ENCODE measurements at regions not wholly inside any gene's neighbourhood (a gene's known extent, or its start where the extent isn't known, plus 50 kb on each side); places are given as distances from the start of the nearest gene placed in this dataset.

- TF ChIP-seq POLR2A (IDR thresholded peaks at IDR 0.05; ENCODE audit: low read depth, low read length) = no peak
- no peak for TF ChIP-seq POLR2AphosphoS5 (IDR thresholded peaks at IDR 0.05; ENCODE audit: low read depth, low read length)
- TF ChIP-seq PAX5 (IDR thresholded peaks at IDR 0.05; ENCODE audit: insufficient read depth, low read length, severe bottlenecking) = no peak
- TF ChIP-seq SPI1 (IDR thresholded peaks at IDR 0.05; ENCODE audit: low read depth, low read length) = no peak
- no peak for TF ChIP-seq POU2F2 (IDR thresholded peaks at IDR 0.05; ENCODE audit: low read depth, low read length)
These were observed 469.8 kb upstream of the KIRREL3 start for GRCh38 chr11:127470306-127470884.

Measured in GM12891 (cell line).